ENCODE measurements at regions not wholly inside any gene's neighbourhood (a gene's known extent, or its start where the extent isn't known, plus 50 kb on each side); places are given as distances from the start of the nearest gene placed in this dataset.
"Not testable (repeated sequence)": the region's sequence is repeated elsewhere in the genome, so short reads cannot be mapped to it uniquely, and the experiment has no call there.

- H3K36me3 Mint-ChIP-seq (ENCODE audit: low read depth), result no peaks in the 10 kb centered on the region
- H3K9me3 Mint-ChIP-seq, result no peaks in the 10 kb centered on the region
- POLR2A ChIA-PET, result no interaction called here
- H3K4me3 Mint-ChIP-seq, result no peak overlapping the region
- CTCF ChIA-PET, result no interaction called here
- H3K4me1 Mint-ChIP-seq, result peaks cover 6% of the 10 kb centered on the region
- H3K27me3 Mint-ChIP-seq, result peaks cover 5% of the 10 kb centered on the region
- no peak overlapping the region for H3K27ac Mint-ChIP-seq
- no peak for DNase-seq
Measured at GRCh38 chr4:107497054-107497453, 223.0 kb downstream of the PAPSS1 start.

GRCh38 chr4:107492566-107492965 lies 227.5 kb downstream of the PAPSS1 start:
- Mint-ChIP-seq H3K4me1 (peaks cover 6% of the 10 kb centered on the region), H3K9me3 (no peaks in the 10 kb centered on the region), H3K27ac (no peak overlapping the region), H3K27me3 (no peaks in the 10 kb centered on the region), H3K4me3 (no peak overlapping the region), H3K36me3 (ENCODE audit: low read depth) (no peaks in the 10 kb centered on the region)
- CTCF ChIA-PET, result no interaction called here
- no peak for DNase-seq
- POLR2A ChIA-PET, result no interaction called here

- H3K36me3 Mint-ChIP-seq (ENCODE audit: low read depth), result no peaks in the 10 kb centered on the region
- H3K4me1 Mint-ChIP-seq, result no peaks in the 10 kb centered on the region
- no peak for DNase-seq
- H3K27ac Mint-ChIP-seq, result no peak overlapping the region
- no peaks in the 10 kb centered on the region for H3K9me3 Mint-ChIP-seq
- H3K4me3 Mint-ChIP-seq, result no peak overlapping the region
- ChIA-PET CTCF (no interaction called here), POLR2A (no interaction called here)
- no peaks in the 10 kb centered on the region for H3K27me3 Mint-ChIP-seq
Measured at GRCh38 chr4:107490116-107490515, 229.9 kb downstream of the PAPSS1 start.

GRCh38 chr4:107483621-107484020 lies 236.4 kb downstream of the PAPSS1 start:
- POLR2A ChIA-PET; H3K27me3 Mint-ChIP-seq; H3K27ac Mint-ChIP-seq; CTCF ChIA-PET; H3K36me3 Mint-ChIP-seq (ENCODE audit: low read depth); H3K4me3 Mint-ChIP-seq; H3K4me1 Mint-ChIP-seq; DNase-seq: not testable (repeated sequence)
- H3K9me3 Mint-ChIP-seq, result peaks cover 11% of the 10 kb centered on the region

- no peaks in the 10 kb centered on the region for H3K4me1 Mint-ChIP-seq
- no peak overlapping the region for H3K4me3 Mint-ChIP-seq
- no peak overlapping the region for H3K27ac Mint-ChIP-seq
- ChIA-PET POLR2A (no interaction called here), CTCF (no interaction called here)
- peaks cover 12% of the 10 kb centered on the region for H3K9me3 Mint-ChIP-seq
- no peaks in the 10 kb centered on the region for H3K36me3 Mint-ChIP-seq (ENCODE audit: low read depth)
- DNase-seq, result no peak
- H3K27me3 Mint-ChIP-seq, result no peaks in the 10 kb centered on the region
Measured at GRCh38 chr4:107482546-107482945, 237.5 kb downstream of the PAPSS1 start.

GRCh38 chr4:107478327-107478980 lies 241.6 kb downstream of the PAPSS1 start:
- POLR2A ChIA-PET, result no interaction called here

GRCh38 chr4:107473126-107473525 lies 246.9 kb downstream of the PAPSS1 start:
- Mint-ChIP-seq H3K27ac (no peak overlapping the region), H3K36me3 (ENCODE audit: low read depth) (no peaks in the 10 kb centered on the region), H3K4me3 (no peak overlapping the region), H3K9me3 (no peaks in the 10 kb centered on the region), H3K4me1 (no peaks in the 10 kb centered on the region), H3K27me3 (no peaks in the 10 kb centered on the region)
- CTCF ChIA-PET, result no interaction called here
- POLR2A ChIA-PET, result no interaction called here
- DNase-seq, result no peak

More at GRCh38 chr4:107478327-107478980, 241.6 kb downstream of the PAPSS1 start:
- CTCF ChIA-PET, result no interaction called here
- Mint-ChIP-seq H3K4me1 (no peaks in the 10 kb centered on the region), H3K36me3 (ENCODE audit: low read depth) (no peaks in the 10 kb centered on the region), H3K27me3 (no peaks in the 10 kb centered on the region), H3K4me3 (no peak overlapping the region), H3K27ac (no peak overlapping the region), H3K9me3 (peaks cover 7% of the 10 kb centered on the region)
- DNase-seq, result no peak

GRCh38 chr4:107472265-107472948 lies 247.6 kb downstream of the PAPSS1 start:
- no peaks in the 10 kb centered on the region for H3K36me3 Mint-ChIP-seq (ENCODE audit: low read depth)
- H3K27me3 Mint-ChIP-seq, result no peaks in the 10 kb centered on the region
- CTCF ChIA-PET, result no interaction called here
- POLR2A ChIA-PET, result no interaction called here
- H3K4me1 Mint-ChIP-seq, result no peaks in the 10 kb centered on the region
- no peak for DNase-seq
- H3K9me3 Mint-ChIP-seq, result no peaks in the 10 kb centered on the region
- no peak overlapping the region for H3K27ac Mint-ChIP-seq
- no peak overlapping the region for H3K4me3 Mint-ChIP-seq

GRCh38 chr4:107470173-107470572 lies 249.9 kb downstream of the PAPSS1 start:
- Mint-ChIP-seq H3K4me3 (no peak overlapping the region), H3K36me3 (ENCODE audit: low read depth) (no peaks in the 10 kb centered on the region), H3K9me3 (no peaks in the 10 kb centered on the region), H3K27ac (no peak overlapping the region), H3K27me3 (no peaks in the 10 kb centered on the region), H3K4me1 (no peaks in the 10 kb centered on the region)
- DNase-seq, result no peak
- ChIA-PET POLR2A (no interaction called here), CTCF (no interaction called here)

GRCh38 chr4:107468812-107469211 lies 251.2 kb downstream of the PAPSS1 start:
- Mint-ChIP-seq H3K27ac (no peak overlapping the region), H3K4me1 (no peaks in the 10 kb centered on the region), H3K36me3 (ENCODE audit: low read depth) (no peaks in the 10 kb centered on the region), H3K4me3 (no peak overlapping the region), H3K9me3 (no peaks in the 10 kb centered on the region), H3K27me3 (no peaks in the 10 kb centered on the region)
- DNase-seq, result no peak
- ChIA-PET POLR2A (no interaction called here), CTCF (no interaction called here)

- no peaks in the 10 kb centered on the region for H3K27me3 Mint-ChIP-seq
- no peak for DNase-seq
- no peaks in the 10 kb centered on the region for H3K4me1 Mint-ChIP-seq
- H3K9me3 Mint-ChIP-seq, result no peaks in the 10 kb centered on the region
- no peak overlapping the region for H3K4me3 Mint-ChIP-seq
- H3K36me3 Mint-ChIP-seq (ENCODE audit: low read depth), result no peaks in the 10 kb centered on the region
- ChIA-PET CTCF (no interaction called here), POLR2A (no interaction called here)
- H3K27ac Mint-ChIP-seq, result no peak overlapping the region
Measured at GRCh38 chr4:107468156-107468555, 251.9 kb downstream of the PAPSS1 start.

GRCh38 chr4:107467461-107467860 lies 252.6 kb downstream of the PAPSS1 start:
- Mint-ChIP-seq H3K4me3 (no peak overlapping the region), H3K36me3 (ENCODE audit: low read depth) (no peaks in the 10 kb centered on the region), H3K27ac (no peak overlapping the region), H3K27me3 (no peaks in the 10 kb centered on the region), H3K9me3 (no peaks in the 10 kb centered on the region), H3K4me1 (no peaks in the 10 kb centered on the region)
- DNase-seq, result no peak
- ChIA-PET POLR2A (no interaction called here), CTCF (no interaction called here)

- no peaks in the 10 kb centered on the region for H3K4me1 Mint-ChIP-seq
- H3K27me3 Mint-ChIP-seq, result peaks cover 1% of the 10 kb centered on the region
- no peaks in the 10 kb centered on the region for H3K9me3 Mint-ChIP-seq
- no peak for DNase-seq
- H3K4me3 Mint-ChIP-seq, result no peak overlapping the region
- H3K36me3 Mint-ChIP-seq (ENCODE audit: low read depth), result no peaks in the 10 kb centered on the region
- H3K27ac Mint-ChIP-seq, result no peak overlapping the region
- ChIA-PET POLR2A (no interaction called here), CTCF (no interaction called here)
Measured at GRCh38 chr4:107458194-107458593, 261.8 kb downstream of the PAPSS1 start.

GRCh38 chr4:107453987-107454386 lies 266.0 kb downstream of the PAPSS1 start:
- ChIA-PET CTCF (no interaction called here), POLR2A (no interaction called here)
- no peak overlapping the region for H3K4me3 Mint-ChIP-seq
- H3K27me3 Mint-ChIP-seq, result peaks cover 1% of the 10 kb centered on the region
- H3K4me1 Mint-ChIP-seq, result no peaks in the 10 kb centered on the region
- no peaks in the 10 kb centered on the region for H3K9me3 Mint-ChIP-seq
- H3K27ac Mint-ChIP-seq, result no peak overlapping the region
- no peaks in the 10 kb centered on the region for H3K36me3 Mint-ChIP-seq (ENCODE audit: low read depth)
- no peak for DNase-seq

Data from activated CD4-positive, alpha-beta memory T cell treated with anti-CD3 and anti-CD28 coated beads, Interleukin-2, amount 10 ng/mL, durations not matched to agents 7 days and 5 days (primary cell).